HepG2 (cell line): ENCODE measurements at regions not wholly inside any gene's neighbourhood (a gene's known extent, or its start where the extent isn't known, plus 50 kb on each side); places are given as distances from the start of the nearest gene placed in this dataset.

Source experiments
- ATAC-seq: fragments of 200-7000 bp; cut with Tn5 transposase; 3 replicates; pipeline ENCODE4 v1.9.1; 2020; ENCODE audit warnings: mild to moderate bottlenecking, moderate library complexity
- BruUV-seq: library from RNA; stranded (reverse); fragments of 400-500 nt; replicated peaks from 2 replicates; lab custom pipeline; 2021; lab: Mats Ljungman, UMichigan
- CTCF ChIA-PET: fragments of 300-600 bp; formaldehyde crosslinking; extraction: SDS; loops from one replicate; lab custom pipeline; 2021; ENCODE audit warnings: low total read pairs, inconsistent platforms, low intra/inter-chr PET ratio; lab: Yijun Ruan, JAX
- POLR2A ChIA-PET: fragments of 350-600 bp; sonication (Branson Sonifier 250); formaldehyde crosslinking; loops from one replicate; lab custom pipeline; 2020; ENCODE audit warnings: antibody characterized with exemption, inconsistent platforms; lab: Yijun Ruan, JAX
- DNase-seq: peaks from one replicate; pipeline ENCODE4 v3.0.0-alpha.2; 2015; ENCODE audit warnings: low spot score
- FAIRE-seq: peaks from 3 replicates; lab custom pipeline; 2011; peaks lifted over from hg19 to GRCh38; lab: Jason Lieb, UNC
- H2AFZ ChIP-seq: one replicate; pipeline ENCODE4 v1.6.1; 2011; ENCODE audit warnings: low read length, inconsistent platforms
- H3K27ac ChIP-seq: fragments of 300-600 bp; 3 replicates; pipeline ENCODE4 v1.8.0; 2011; ENCODE audit warnings: mixed run types, mild to moderate bottlenecking, mixed read lengths, low read length, inconsistent platforms; ENCODE audit not compliant: insufficient read depth; ENCODE audit errors: extremely low read length
- H3K27me3 ChIP-seq, 2 experiments: fragments of 200-600 bp in 1 of 2; 2 replicates in 1 of 2; 3 replicates in 1 of 2; pipeline versions ENCODE4 v1.6.0 to v1.8.0; 2011; ENCODE audit warnings: low read length in 2 of 2, mild to moderate bottlenecking in 2 of 2, moderate library complexity in 2 of 2, inconsistent platforms in 1 of 2; ENCODE audit not compliant: insufficient read depth in 2 of 2, control insufficient read depth in 1 of 2
- H3K36me3 ChIP-seq, 2 experiments: fragments of 200-600 bp in 1 of 2; replicated peaks in 1 of 2; 2 replicates in 1 of 2; 3 replicates in 1 of 2; pipeline versions ENCODE4 v1.5.1 to v1.8.0; 2011; ENCODE audit warnings: low read length in 2 of 2, inconsistent platforms in 1 of 2; ENCODE audit not compliant: insufficient read depth in 2 of 2, control insufficient read depth in 1 of 2
- H3K4me1 ChIP-seq: 2 replicates; pipeline ENCODE4 v1.5.1; 2012; ENCODE audit warnings: low read length, inconsistent platforms; ENCODE audit not compliant: insufficient read depth
- H3K4me2 ChIP-seq: 2 replicates; pipeline ENCODE4 v1.6.0; 2011; ENCODE audit warnings: low read depth, low read length, inconsistent platforms
- H3K4me3 ChIP-seq, 3 experiments: fragments of 200-600 bp in 1 of 3; sonication (generic), shearing (Covaris generic) in 1 of 3; replicated peaks in 1 of 3; 2 replicates each; pipeline ENCODE4 v1.5.1; 2011 to 2016; ENCODE audit warnings: low read length in 3 of 3, inconsistent platforms in 2 of 3, low read depth in 2 of 3, mild to moderate bottlenecking in 2 of 3, control low read depth in 1 of 3, mixed read lengths in 1 of 3; ENCODE audit not compliant: insufficient read depth in 1 of 3
- H3K79me2 ChIP-seq: one replicate; pipeline ENCODE4 v1.6.1; 2011; ENCODE audit warnings: low read length, inconsistent platforms; ENCODE audit not compliant: insufficient read depth
- H3K9ac ChIP-seq: 2 replicates; pipeline ENCODE4 v1.6.0; 2011; ENCODE audit warnings: mild to moderate bottlenecking, low read depth, low read length, inconsistent platforms; ENCODE audit not compliant: insufficient read depth
- H3K9me3 ChIP-seq: 2 replicates; pipeline ENCODE4 v1.5.1; 2012; ENCODE audit warnings: mild to moderate bottlenecking, low read length
- H4K20me1 ChIP-seq: 2 replicates; pipeline ENCODE4 v1.6.0; 2011; ENCODE audit warnings: inconsistent platforms, mild to moderate bottlenecking, low read length, moderate library complexity; ENCODE audit not compliant: insufficient read depth
- ATM ChIP-seq: fragments of 450-650 bp; IDR thresholded peaks from 2 replicates; pipeline ENCODE4 v1.7.1; 2017; ENCODE audit warnings: mild to moderate bottlenecking, borderline replicate concordance
- EEA1 ChIP-seq: sonication (generic); formaldehyde crosslinking; IDR thresholded peaks from 2 replicates; pipeline ENCODE4 v1.5.1; 2020; ENCODE audit warnings: mild to moderate bottlenecking, missing genetic modification reagents, borderline replicate concordance
- FOXJ3 ChIP-seq: sonication (generic); formaldehyde crosslinking; IDR thresholded peaks from 2 replicates; pipeline ENCODE4 v1.4.0; 2020; ENCODE audit warnings: missing genetic modification reagents, mild to moderate bottlenecking, borderline replicate concordance
- NBN ChIP-seq: fragments of 450-650 bp; conservative IDR thresholded peaks from 2 replicates; pipeline ENCODE4 v1.6.1; 2017
- PBX2 ChIP-seq: IDR thresholded peaks from 2 replicates; pipeline ENCODE4 v1.6.1; 2016; ENCODE audit warnings: control low read depth
- ZFP37 ChIP-seq: sonication (generic); formaldehyde crosslinking; IDR thresholded peaks from 2 replicates; pipeline ENCODE4 v1.4.0; 2020; ENCODE audit warnings: missing genetic modification reagents, borderline replicate concordance
- ZNF318 ChIP-seq: sonication (generic); formaldehyde crosslinking; IDR thresholded peaks from 2 replicates; pipeline ENCODE4 v1.4.0; 2020; ENCODE audit warnings: mild to moderate bottlenecking, missing genetic modification reagents
- ZSCAN29 ChIP-seq: sonication (generic); formaldehyde crosslinking; conservative IDR thresholded peaks from 2 replicates; pipeline ENCODE4 v1.4.0; 2020; ENCODE audit warnings: mild to moderate bottlenecking, missing genetic modification reagents
- WGBS: methylation state at CpG from one replicate; pipeline ENCODE4 v1.1.6; 2017; ENCODE audit warnings: low lambda C conversion rate; 5-methylcytosine and 5-hydroxymethylcytosine counted together
- in situ Hi-C: cut with HindIII; loops from 2 replicates; pipeline ENCODE4 v1.10.0; 2017; ENCODE audit warnings: low pct_unique_long_range_greater_than_20kb; ENCODE audit not compliant: extremely low pct_ligation_motif_present
- intact Hi-C: fragments of 100-400 bp; cut with micrococcal nuclease; formaldehyde crosslinking; loops from one replicate; pipeline ENCODE4 v1.10.0; 2022; ENCODE audit not compliant: unreplicated experiment

GRCh38 chr13:80501556-80501955, 160.6 kb upstream of the SPRY2 start:
- FAIRE-seq (no peak), ATAC-seq (no peak), DNase-seq (no peak)
- H3K27ac ChIP-seq = no peak overlapping the region
- H3K9me3 ChIP-seq = peaks cover 57% of the 10 kb centered on the region
- no peaks in the 10 kb centered on the region for H3K4me1 ChIP-seq
- H3K79me2 ChIP-seq = no peaks in the 10 kb centered on the region
- H3K27me3 ChIP-seq = no peaks in the 10 kb centered on the region
- intact Hi-C loops = no loop called here
- in situ Hi-C loops = no loop called here
- no peaks in the 10 kb centered on the region for H3K36me3 ChIP-seq
- 0% methylated on average over 3 of the region's 3 CpGs for WGBS
- H3K4me2 ChIP-seq = no peak overlapping the region
- H3K4me3 ChIP-seq = no peak overlapping the region
- H3K9ac ChIP-seq = no peak overlapping the region
- H2AFZ ChIP-seq = no peak overlapping the region
- BruUV-seq = no TSS peak
- H4K20me1 ChIP-seq = no peaks in the 10 kb centered on the region
- CTCF ChIA-PET = no interaction called here
- TF ChIP-seq PBX2 (CRISPR knock-in tag) (no peak), NBN (no peak), FOXJ3 (no peak), ZSCAN29 (CRISPR knock-in tag) (no peak), ZNF318 (CRISPR knock-in tag) (no peak), ZFP37 (no peak), EEA1 (CRISPR knock-in tag) (no peak), ATM (no peak)
- POLR2A ChIA-PET = no interaction called here
